Activated CD4-positive, alpha-beta T cell treated with anti-CD3 and anti-CD28 coated beads, Interleukin-2, amount 10 ng/mL, durations not matched to agents 24 days and 14 days (primary cell): ENCODE measurements at regions not wholly inside any gene's neighbourhood (a gene's known extent, or its start where the extent isn't known, plus 50 kb on each side); places are given as distances from the start of the nearest gene placed in this dataset.

ENCODE experiments used
- DNase-seq: peaks from one replicate; pipeline ENCODE4 v3.0.0; 2022
- H3K27ac Mint-ChIP-seq: one replicate; pipeline ENCODE4 v1.8.0; 2022; ENCODE audit warnings: mild to moderate bottlenecking, mixed read lengths
- H3K27me3 Mint-ChIP-seq: one replicate; pipeline ENCODE4 v1.8.0; 2022; ENCODE audit warnings: mixed read lengths
- H3K36me3 Mint-ChIP-seq: one replicate; pipeline ENCODE4 v1.8.0; 2022; ENCODE audit warnings: low read depth, mild to moderate bottlenecking, mixed read lengths
- H3K4me1 Mint-ChIP-seq: one replicate; pipeline ENCODE4 v1.8.0; 2021; ENCODE audit warnings: mixed read lengths
- H3K4me3 Mint-ChIP-seq: one replicate; pipeline ENCODE4 v1.8.0; 2022; ENCODE audit warnings: mild to moderate bottlenecking, moderate library complexity, mixed read lengths
- H3K9me3 Mint-ChIP-seq: one replicate; pipeline ENCODE4 v1.8.0; 2021; ENCODE audit warnings: mixed read lengths
- intact Hi-C: fragments of 100-400 bp; cut with micrococcal nuclease; formaldehyde crosslinking; loops from one replicate; pipeline ENCODE4 v1.15.1; 2023

GRCh38 chrX:13131396-13132137, 87.1 kb upstream of the FAM9C start:
- no peaks in the 10 kb centered on the region for H3K27me3 Mint-ChIP-seq
- H3K9me3 Mint-ChIP-seq = peaks cover 4% of the 10 kb centered on the region
- peak overlapping the region; percentile 70 for H3K27ac Mint-ChIP-seq
- intact Hi-C loops = no loop called here
- H3K4me1 Mint-ChIP-seq = peaks cover 32% of the 10 kb centered on the region
- H3K36me3 Mint-ChIP-seq = no peaks in the 10 kb centered on the region
- DNase-seq = peak; percentile 73
- no peak overlapping the region for H3K4me3 Mint-ChIP-seq

- H3K27me3 Mint-ChIP-seq = no peaks in the 10 kb centered on the region
- no peaks in the 10 kb centered on the region for H3K36me3 Mint-ChIP-seq
- H3K9me3 Mint-ChIP-seq = peaks cover 4% of the 10 kb centered on the region
- no peak overlapping the region for H3K27ac Mint-ChIP-seq
- H3K4me1 Mint-ChIP-seq = peaks cover 33% of the 10 kb centered on the region
- intact Hi-C loops = no loop called here
- no peak for DNase-seq
- no peak overlapping the region for H3K4me3 Mint-ChIP-seq
These were observed 86.4 kb upstream of the FAM9C start for GRCh38 chrX:13130816-13131215.

- no peak overlapping the region for H3K4me3 Mint-ChIP-seq
- no peak for DNase-seq
- H3K4me1 Mint-ChIP-seq = peaks cover 52% of the 10 kb centered on the region
- peak overlapping the region; percentile 58 for H3K27ac Mint-ChIP-seq
- no peaks in the 10 kb centered on the region for H3K9me3 Mint-ChIP-seq
- H3K36me3 Mint-ChIP-seq = no peaks in the 10 kb centered on the region
- intact Hi-C loops = loop anchor here (5.0 kb wide), 2 partner anchors 36 to 39 kb away; no protein-coding TSS in a partner anchor
- H3K27me3 Mint-ChIP-seq = no peaks in the 10 kb centered on the region
These were observed 83.7 kb upstream of the FAM9C start for GRCh38 chrX:13128104-13128503.

- intact Hi-C loops = loop anchor here (5.0 kb wide), 2 partner anchors 34 to 41 kb away; no protein-coding TSS in a partner anchor
- Mint-ChIP-seq H3K9me3 (no peaks in the 10 kb centered on the region), H3K27me3 (no peaks in the 10 kb centered on the region), H3K4me1 (peaks cover 56% of the 10 kb centered on the region), H3K27ac (peak overlapping the region; percentile 70), H3K36me3 (no peaks in the 10 kb centered on the region), H3K4me3 (no peak overlapping the region)
- no peak for DNase-seq
These were observed 82.4 kb upstream of the FAM9C start for GRCh38 chrX:13126775-13127174.

- Mint-ChIP-seq H3K9me3 (no peaks in the 10 kb centered on the region), H3K4me3 (no peak overlapping the region), H3K27me3 (no peaks in the 10 kb centered on the region), H3K36me3 (peaks cover 2% of the 10 kb centered on the region), H3K27ac (no peak overlapping the region), H3K4me1 (peaks cover 43% of the 10 kb centered on the region)
- intact Hi-C loops = loop anchor here (2.0 to 5.0 kb wide), 3 partner anchors 24 to 42 kb away; no protein-coding TSS in a partner anchor
- DNase-seq = no peak
These were observed 80.8 kb upstream of the FAM9C start for GRCh38 chrX:13125188-13125587.

- Mint-ChIP-seq H3K4me3 (peak overlapping the region; percentile 63), H3K27me3 (no peaks in the 10 kb centered on the region), H3K9me3 (no peaks in the 10 kb centered on the region), H3K27ac (peak overlapping the region; percentile 87), H3K4me1 (peaks cover 38% of the 10 kb centered on the region), H3K36me3 (peaks cover 2% of the 10 kb centered on the region)
- peak; percentile 67 for DNase-seq
- intact Hi-C loops = loop anchor here (2.0 kb wide), 1 partner anchor 23 kb away; no protein-coding TSS in a partner anchor
These were observed 79.5 kb upstream of the FAM9C start for GRCh38 chrX:13123857-13124345.

GRCh38 chrX:13123247-13123856, 78.9 kb upstream of the FAM9C start:
- Mint-ChIP-seq H3K4me3 (peak overlapping the region; percentile 63), H3K27ac (peak overlapping the region; percentile 87), H3K4me1 (peaks cover 36% of the 10 kb centered on the region), H3K9me3 (no peaks in the 10 kb centered on the region), H3K36me3 (peaks cover 2% of the 10 kb centered on the region), H3K27me3 (no peaks in the 10 kb centered on the region)
- DNase-seq = no peak
- intact Hi-C loops = no loop called here

- intact Hi-C loops = no loop called here
- Mint-ChIP-seq H3K27me3 (no peaks in the 10 kb centered on the region), H3K36me3 (peaks cover 6% of the 10 kb centered on the region), H3K4me3 (no peak overlapping the region), H3K9me3 (peaks cover 4% of the 10 kb centered on the region), H3K27ac (no peak overlapping the region), H3K4me1 (peaks cover 23% of the 10 kb centered on the region)
- DNase-seq = no peak
These were observed 76.7 kb upstream of the FAM9C start for GRCh38 chrX:13121020-13121555.

GRCh38 chrX:13120017-13120416, 75.6 kb upstream of the FAM9C start:
- H3K27me3 Mint-ChIP-seq = no peaks in the 10 kb centered on the region
- no peak overlapping the region for H3K27ac Mint-ChIP-seq
- H3K4me1 Mint-ChIP-seq = peaks cover 18% of the 10 kb centered on the region
- no peak for DNase-seq
- H3K9me3 Mint-ChIP-seq = peaks cover 4% of the 10 kb centered on the region
- intact Hi-C loops = no loop called here
- H3K36me3 Mint-ChIP-seq = peaks cover 6% of the 10 kb centered on the region
- no peak overlapping the region for H3K4me3 Mint-ChIP-seq

- Mint-ChIP-seq H3K27me3 (no peaks in the 10 kb centered on the region), H3K4me1 (peaks cover 14% of the 10 kb centered on the region), H3K4me3 (no peak overlapping the region), H3K36me3 (peaks cover 6% of the 10 kb centered on the region), H3K9me3 (peaks cover 4% of the 10 kb centered on the region), H3K27ac (no peak overlapping the region)
- intact Hi-C loops = no loop called here
- DNase-seq = no peak
These were observed 75.0 kb upstream of the FAM9C start for GRCh38 chrX:13119386-13119785.

GRCh38 chrX:13115146-13115855, 70.9 kb upstream of the FAM9C start:
- intact Hi-C loops = no loop called here
- Mint-ChIP-seq H3K27me3 (no peaks in the 10 kb centered on the region), H3K4me3 (no peak overlapping the region), H3K9me3 (peaks cover 4% of the 10 kb centered on the region), H3K36me3 (peaks cover 4% of the 10 kb centered on the region), H3K4me1 (peaks cover 2% of the 10 kb centered on the region), H3K27ac (no peak overlapping the region)
- no peak for DNase-seq

- H3K4me3 Mint-ChIP-seq = no peak overlapping the region
- no peak for DNase-seq
- peaks cover 2% of the 10 kb centered on the region for H3K36me3 Mint-ChIP-seq
- no peaks in the 10 kb centered on the region for H3K27me3 Mint-ChIP-seq
- H3K27ac Mint-ChIP-seq = no peak overlapping the region
- H3K9me3 Mint-ChIP-seq = peaks cover 4% of the 10 kb centered on the region
- intact Hi-C loops = no loop called here
- H3K4me1 Mint-ChIP-seq = peaks cover 2% of the 10 kb centered on the region
These were observed 68.1 kb upstream of the FAM9C start for GRCh38 chrX:13112499-13112898.

GRCh38 chrX:13110433-13111324, 66.3 kb upstream of the FAM9C start:
- Mint-ChIP-seq H3K4me3 (no peak overlapping the region), H3K27ac (peak overlapping the region; percentile 48), H3K27me3 (no peaks in the 10 kb centered on the region), H3K36me3 (no peaks in the 10 kb centered on the region), H3K4me1 (peaks cover 2% of the 10 kb centered on the region), H3K9me3 (no peaks in the 10 kb centered on the region)
- intact Hi-C loops = no loop called here
- DNase-seq = no peak
